HepG2 (cell line): ENCODE measurements at regions not wholly inside any gene's neighbourhood (a gene's known extent, or its start where the extent isn't known, plus 50 kb on each side); places are given as distances from the start of the nearest gene placed in this dataset.

ENCODE experiments used
- ATAC-seq: fragments of 200-7000 bp; cut with Tn5 transposase; 3 replicates; pipeline ENCODE4 v1.9.1; 2020; ENCODE audit warnings: mild to moderate bottlenecking, moderate library complexity
- BruUV-seq: library from RNA; stranded (reverse); fragments of 400-500 nt; replicated peaks from 2 replicates; lab custom pipeline; 2021; lab: Mats Ljungman, UMichigan
- CTCF ChIA-PET: fragments of 300-600 bp; formaldehyde crosslinking; extraction: SDS; loops from one replicate; lab custom pipeline; 2021; ENCODE audit warnings: low total read pairs, inconsistent platforms, low intra/inter-chr PET ratio; lab: Yijun Ruan, JAX
- POLR2A ChIA-PET: fragments of 350-600 bp; sonication (Branson Sonifier 250); formaldehyde crosslinking; loops from one replicate; lab custom pipeline; 2020; ENCODE audit warnings: antibody characterized with exemption, inconsistent platforms; lab: Yijun Ruan, JAX
- DNase-seq: peaks from one replicate; pipeline ENCODE4 v3.0.0-alpha.2; 2015; ENCODE audit warnings: low spot score
- FAIRE-seq: peaks from 3 replicates; lab custom pipeline; 2011; peaks lifted over from hg19 to GRCh38; lab: Jason Lieb, UNC
- H2AFZ ChIP-seq: one replicate; pipeline ENCODE4 v1.6.1; 2011; ENCODE audit warnings: low read length, inconsistent platforms
- H3K27ac ChIP-seq: fragments of 300-600 bp; 3 replicates; pipeline ENCODE4 v1.8.0; 2011; ENCODE audit warnings: mixed run types, mild to moderate bottlenecking, mixed read lengths, low read length, inconsistent platforms; ENCODE audit not compliant: insufficient read depth; ENCODE audit errors: extremely low read length
- H3K27me3 ChIP-seq, 2 experiments: fragments of 200-600 bp in 1 of 2; 2 replicates in 1 of 2; 3 replicates in 1 of 2; pipeline versions ENCODE4 v1.6.0 to v1.8.0; 2011; ENCODE audit warnings: low read length in 2 of 2, mild to moderate bottlenecking in 2 of 2, moderate library complexity in 2 of 2, inconsistent platforms in 1 of 2; ENCODE audit not compliant: insufficient read depth in 2 of 2, control insufficient read depth in 1 of 2
- H3K36me3 ChIP-seq, 2 experiments: fragments of 200-600 bp in 1 of 2; replicated peaks in 1 of 2; 2 replicates in 1 of 2; 3 replicates in 1 of 2; pipeline versions ENCODE4 v1.5.1 to v1.8.0; 2011; ENCODE audit warnings: low read length in 2 of 2, inconsistent platforms in 1 of 2; ENCODE audit not compliant: insufficient read depth in 2 of 2, control insufficient read depth in 1 of 2
- H3K4me1 ChIP-seq: 2 replicates; pipeline ENCODE4 v1.5.1; 2012; ENCODE audit warnings: low read length, inconsistent platforms; ENCODE audit not compliant: insufficient read depth
- H3K4me2 ChIP-seq: 2 replicates; pipeline ENCODE4 v1.6.0; 2011; ENCODE audit warnings: low read depth, low read length, inconsistent platforms
- H3K4me3 ChIP-seq, 3 experiments: fragments of 200-600 bp in 1 of 3; sonication (generic), shearing (Covaris generic) in 1 of 3; replicated peaks in 1 of 3; 2 replicates each; pipeline ENCODE4 v1.5.1; 2011 to 2016; ENCODE audit warnings: low read length in 3 of 3, inconsistent platforms in 2 of 3, low read depth in 2 of 3, mild to moderate bottlenecking in 2 of 3, control low read depth in 1 of 3, mixed read lengths in 1 of 3; ENCODE audit not compliant: insufficient read depth in 1 of 3
- H3K79me2 ChIP-seq: one replicate; pipeline ENCODE4 v1.6.1; 2011; ENCODE audit warnings: low read length, inconsistent platforms; ENCODE audit not compliant: insufficient read depth
- H3K9ac ChIP-seq: 2 replicates; pipeline ENCODE4 v1.6.0; 2011; ENCODE audit warnings: mild to moderate bottlenecking, low read depth, low read length, inconsistent platforms; ENCODE audit not compliant: insufficient read depth
- H3K9me3 ChIP-seq: 2 replicates; pipeline ENCODE4 v1.5.1; 2012; ENCODE audit warnings: mild to moderate bottlenecking, low read length
- H4K20me1 ChIP-seq: 2 replicates; pipeline ENCODE4 v1.6.0; 2011; ENCODE audit warnings: inconsistent platforms, mild to moderate bottlenecking, low read length, moderate library complexity; ENCODE audit not compliant: insufficient read depth
- ADNP ChIP-seq: sonication (generic); formaldehyde crosslinking; IDR thresholded peaks from 2 replicates; pipeline ENCODE4 v1.4.0; 2020; ENCODE audit warnings: missing genetic modification reagents
- AGO1 ChIP-seq: fragments of 200-400 bp; formaldehyde crosslinking; IDR thresholded peaks from 2 replicates; pipeline ENCODE4 v1.6.1; 2017; ENCODE audit warnings: mild to moderate bottlenecking, low read depth, low read length, moderate library complexity; ENCODE audit not compliant: poor library complexity, severe bottlenecking
- ARID4A ChIP-seq: sonication (generic); formaldehyde crosslinking; IDR thresholded peaks from 2 replicates; pipeline ENCODE4 v1.5.0; 2020; ENCODE audit warnings: mild to moderate bottlenecking, missing genetic modification reagents, borderline replicate concordance
- CENPT ChIP-seq: sonication (generic); formaldehyde crosslinking; IDR thresholded peaks from 2 replicates; pipeline ENCODE4 v1.8.0; 2022; ENCODE audit warnings: low read depth, mild to moderate bottlenecking, moderate library complexity, missing genetic modification reagents
- DMTF1 ChIP-seq: sonication (generic); formaldehyde crosslinking; IDR thresholded peaks from 2 replicates; pipeline ENCODE4 v1.4.0; 2020; ENCODE audit warnings: mild to moderate bottlenecking, missing genetic modification reagents
- EHMT2 ChIP-seq: fragments of 200-600 bp; sonication (generic); IDR thresholded peaks from 2 replicates; pipeline ENCODE4 v1.7.0; 2017; ENCODE audit warnings: antibody characterized with exemption, low read depth, low read length, borderline replicate concordance
- HES4 ChIP-seq: sonication (generic); formaldehyde crosslinking; IDR thresholded peaks from 2 replicates; pipeline ENCODE4 v1.9.0; 2021; ENCODE audit warnings: mild to moderate bottlenecking, missing genetic modification reagents, borderline replicate concordance
- NFYB ChIP-seq: sonication (generic); formaldehyde crosslinking; IDR thresholded peaks from 2 replicates; pipeline ENCODE4 v1.4.0; 2020; ENCODE audit warnings: missing genetic modification reagents
- RARA ChIP-seq: IDR thresholded peaks from 2 replicates; pipeline ENCODE4 v1.6.1; 2016; ENCODE audit warnings: missing genetic modification reagents, missing compliant biosample characterization
- RBM22 ChIP-seq: fragments of 200-400 bp; formaldehyde crosslinking; optimal IDR thresholded peaks from 2 replicates; pipeline ENCODE3; 2017; ENCODE audit warnings: mild to moderate bottlenecking, low read length, moderate library complexity
- RFXAP ChIP-seq: sonication (generic); formaldehyde crosslinking; IDR thresholded peaks from 2 replicates; pipeline ENCODE4 v1.4.0; 2020; ENCODE audit warnings: missing genetic modification reagents, borderline replicate concordance
- SMC3 ChIP-seq: IDR thresholded peaks from 2 replicates; pipeline ENCODE4 v1.6.1; 2011; ENCODE audit warnings: low read length, improper control_type of control experiment
- SNAI1 ChIP-seq: sonication (generic); formaldehyde crosslinking; IDR thresholded peaks from 2 replicates; pipeline ENCODE4 v1.5.0; 2020; ENCODE audit warnings: mild to moderate bottlenecking, missing genetic modification reagents, borderline replicate concordance
- ZBTB8A ChIP-seq: sonication (generic); formaldehyde crosslinking; IDR thresholded peaks from 2 replicates; pipeline ENCODE4 v1.4.0; 2020; ENCODE audit warnings: mild to moderate bottlenecking, low read depth, missing genetic modification reagents, borderline replicate concordance
- ZNF350 ChIP-seq: sonication (generic); formaldehyde crosslinking; IDR thresholded peaks from 2 replicates; pipeline ENCODE4 v1.4.0; 2020; ENCODE audit warnings: mild to moderate bottlenecking, low read depth, missing genetic modification reagents, borderline replicate concordance
- ZNF569 ChIP-seq: sonication (generic); formaldehyde crosslinking; IDR thresholded peaks from 2 replicates; pipeline ENCODE4 v1.5.0; 2020; ENCODE audit warnings: mild to moderate bottlenecking, missing genetic modification reagents, moderate library complexity, borderline replicate concordance
- ZNF598 ChIP-seq: sonication (generic); formaldehyde crosslinking; IDR thresholded peaks from 2 replicates; pipeline ENCODE4 v1.5.1; 2020; ENCODE audit warnings: mild to moderate bottlenecking, missing genetic modification reagents, borderline replicate concordance
- ZNF749 ChIP-seq: sonication (generic); formaldehyde crosslinking; IDR thresholded peaks from 2 replicates; pipeline ENCODE4 v1.8.0; 2022; ENCODE audit warnings: mild to moderate bottlenecking, missing genetic modification reagents, moderate library complexity, borderline replicate concordance
- ZNF850 ChIP-seq: sonication (generic); formaldehyde crosslinking; conservative IDR thresholded peaks from 2 replicates; pipeline ENCODE4 v1.9.0; 2021; ENCODE audit warnings: mild to moderate bottlenecking, missing genetic modification reagents
- WGBS: methylation state at CpG from one replicate; pipeline ENCODE4 v1.1.6; 2017; ENCODE audit warnings: low lambda C conversion rate; 5-methylcytosine and 5-hydroxymethylcytosine counted together
- in situ Hi-C: cut with HindIII; loops from 2 replicates; pipeline ENCODE4 v1.10.0; 2017; ENCODE audit warnings: low pct_unique_long_range_greater_than_20kb; ENCODE audit not compliant: extremely low pct_ligation_motif_present
- intact Hi-C: fragments of 100-400 bp; cut with micrococcal nuclease; formaldehyde crosslinking; loops from one replicate; pipeline ENCODE4 v1.10.0; 2022; ENCODE audit not compliant: unreplicated experiment

DNA sequence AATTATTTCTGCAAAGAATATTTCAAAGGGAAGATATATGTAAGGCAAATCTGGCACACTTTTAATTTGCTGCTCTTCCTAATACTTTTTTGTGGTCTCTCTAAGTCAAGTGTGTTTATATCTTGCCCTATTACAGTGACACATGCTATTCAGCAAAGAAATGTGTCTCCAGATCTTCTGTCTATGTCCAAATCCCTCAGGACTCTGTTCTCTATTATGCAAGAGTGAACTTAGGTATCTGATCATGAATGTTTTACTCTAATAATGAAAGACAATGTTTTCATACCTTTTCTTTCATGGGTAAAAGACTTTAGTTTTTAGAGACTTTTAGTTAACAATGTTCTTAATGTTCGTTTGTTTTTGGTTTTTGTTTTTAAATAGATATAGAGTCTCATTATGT is 255.4 kb upstream of the DAB2 start (continued):
- TF ChIP-seq ARID4A (CRISPR knock-in tag) = no peak
- no peak for TF ChIP-seq ZNF850 (CRISPR knock-in tag)
- no peak for TF ChIP-seq NFYB (CRISPR knock-in tag)
- no peak for TF ChIP-seq ZNF350 (CRISPR knock-in tag)
- TF ChIP-seq RBM22 = no peak
- TF ChIP-seq, all 625 proteins: peak for 0

- Histone ChIP-seq H3K4me2 (no peak overlapping the region), H3K36me3 (no peaks in the 10 kb centered on the region), H3K27me3 (no peaks in the 10 kb centered on the region), H2AFZ (no peak overlapping the region), H3K9ac (no peak overlapping the region), H3K79me2 (no peaks in the 10 kb centered on the region), H3K4me3 (no peak overlapping the region), H3K27ac (no peak overlapping the region), H4K20me1 (no peaks in the 10 kb centered on the region), H3K9me3 (no peaks in the 10 kb centered on the region), H3K4me1 (no peaks in the 10 kb centered on the region)
- POLR2A ChIA-PET = no interaction called here
- WGBS = 0% methylated on average over 1 of the region's 1 CpG
- ATAC-seq (no peak), DNase-seq (no peak), FAIRE-seq (no peak)
- no TSS peak for BruUV-seq
- intact Hi-C loops = no loop called here
- CTCF ChIA-PET = no interaction called here
- in situ Hi-C loops = no loop called here
- TF ChIP-seq ZNF749 = no peak
- TF ChIP-seq CENPT (CRISPR knock-in tag) = no peak
- no peak for TF ChIP-seq SMC3
- no peak for TF ChIP-seq ZBTB8A (CRISPR knock-in tag)
- TF ChIP-seq HES4 (CRISPR knock-in tag) = no peak
- TF ChIP-seq SNAI1 (CRISPR knock-in tag) = no peak
- TF ChIP-seq ZNF569 (CRISPR knock-in tag) = no peak
- no peak for TF ChIP-seq ADNP
- TF ChIP-seq EHMT2 = no peak
- no peak for TF ChIP-seq RARA (CRISPR knock-in tag)
- no peak for TF ChIP-seq RFXAP (CRISPR knock-in tag)
- no peak for TF ChIP-seq AGO1
- no peak for TF ChIP-seq DMTF1
- TF ChIP-seq ZNF598 = no peak
Observed at GRCh38 chr5:39678534-39678933, 253.8 kb upstream of the DAB2 start.
